ENCODE measurements at regions not wholly inside any gene's neighbourhood (a gene's known extent, or its start where the extent isn't known, plus 50 kb on each side); places are given as distances from the start of the nearest gene placed in this dataset.

- no peak for DNase-seq (ENCODE audit: low read depth)
- in situ Hi-C loops (cut with HindIII; ENCODE audit: low sequenced_read_pairs), result no loop called here
- no peak for TF ChIP-seq CTCF (IDR thresholded peaks at IDR 0.05; ENCODE audit: low read depth, low read length, missing control alignments)
These were observed 109.8 kb downstream of the HMX1 start for GRCh38 chr4:8761824-8762205.

GRCh38 chr4:8761167-8761823 lies 110.3 kb downstream of the HMX1 start:
- in situ Hi-C loops (cut with HindIII; ENCODE audit: low sequenced_read_pairs), result no loop called here
- no peak for TF ChIP-seq CTCF (IDR thresholded peaks at IDR 0.05; ENCODE audit: low read depth, low read length, missing control alignments)
- no peak overlapping the region for H3K4me3 ChIP-seq (ENCODE audit: low read depth, low read length)
- no peak for DNase-seq (ENCODE audit: low read depth)

More at GRCh38 chr4:8761824-8762205, 109.8 kb downstream of the HMX1 start:
- no peak overlapping the region for H3K4me3 ChIP-seq (ENCODE audit: low read depth, low read length)

- in situ Hi-C loops (cut with HindIII; ENCODE audit: low sequenced_read_pairs), result no loop called here
- no peak for TF ChIP-seq CTCF (IDR thresholded peaks at IDR 0.05; ENCODE audit: low read depth, low read length, missing control alignments)
- H3K4me3 ChIP-seq (ENCODE audit: low read depth, low read length), result no peak overlapping the region
- no peak for DNase-seq (ENCODE audit: low read depth)
These were observed 111.1 kb downstream of the HMX1 start for GRCh38 chr4:8760561-8760960.

- no peak overlapping the region for H3K4me3 ChIP-seq (ENCODE audit: low read depth, low read length)
- no peak for TF ChIP-seq CTCF (IDR thresholded peaks at IDR 0.05; ENCODE audit: low read depth, low read length, missing control alignments)
- in situ Hi-C loops (cut with HindIII; ENCODE audit: low sequenced_read_pairs), result no loop called here
- no peak for DNase-seq (ENCODE audit: low read depth)
These were observed 111.7 kb downstream of the HMX1 start for GRCh38 chr4:8759987-8760386.

GRCh38 chr4:8756816-8757215 lies 114.8 kb downstream of the HMX1 start:
- in situ Hi-C loops (cut with HindIII; ENCODE audit: low sequenced_read_pairs), result no loop called here
- no peak for TF ChIP-seq CTCF (IDR thresholded peaks at IDR 0.05; ENCODE audit: low read depth, low read length, missing control alignments)
- DNase-seq (ENCODE audit: low read depth), result no peak
- H3K4me3 ChIP-seq (ENCODE audit: low read depth, low read length), result no peak overlapping the region

- in situ Hi-C loops (cut with HindIII; ENCODE audit: low sequenced_read_pairs), result no loop called here
- TF ChIP-seq CTCF (IDR thresholded peaks at IDR 0.05; ENCODE audit: low read depth, low read length, missing control alignments), result no peak
These were observed 116.7 kb downstream of the HMX1 start for GRCh38 chr4:8754634-8755589.

More at GRCh38 chr4:8754634-8755589, 116.7 kb downstream of the HMX1 start:
- DNase-seq (ENCODE audit: low read depth), result no peak
- H3K4me3 ChIP-seq (ENCODE audit: low read depth, low read length), result no peak overlapping the region
